Activated CD4-positive, alpha-beta T cell treated with anti-CD3 and anti-CD28 coated beads, Interleukin-2, amount 50 U/mL, for 4 hours (primary cell): ENCODE measurements at regions not wholly inside any gene's neighbourhood (a gene's known extent, or its start where the extent isn't known, plus 50 kb on each side); places are given as distances from the start of the nearest gene placed in this dataset.

Experiments
- DNase-seq, 2 experiments: peaks; one replicate each; pipeline ENCODE4 v3.0.0-alpha.2; 2020

DNA sequence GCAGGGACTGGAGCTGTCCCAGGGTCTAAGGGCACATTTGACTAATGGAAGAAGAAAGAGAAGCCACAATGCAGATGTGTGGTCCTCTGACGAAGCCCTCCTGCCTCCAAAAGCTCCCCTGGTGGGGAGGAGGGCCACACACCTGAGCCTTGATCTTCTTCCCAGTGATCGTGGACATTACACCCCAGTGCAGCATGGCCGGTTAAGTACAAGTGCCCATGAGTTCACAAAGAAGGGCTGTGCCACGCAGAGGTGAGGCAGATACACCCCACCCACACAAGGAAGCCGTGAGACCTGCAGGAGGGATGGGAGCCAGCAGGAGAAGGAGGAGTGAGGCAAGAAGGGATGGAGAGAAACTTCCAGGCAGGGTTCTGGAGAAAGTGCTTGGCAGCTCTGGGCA, 199.0 kb upstream of the MVB12B start:
- DNase-seq, result no peak

GRCh38 chr9:126128494-126129142, 198.0 kb upstream of the MVB12B start:
- no peak for DNase-seq

DNA sequence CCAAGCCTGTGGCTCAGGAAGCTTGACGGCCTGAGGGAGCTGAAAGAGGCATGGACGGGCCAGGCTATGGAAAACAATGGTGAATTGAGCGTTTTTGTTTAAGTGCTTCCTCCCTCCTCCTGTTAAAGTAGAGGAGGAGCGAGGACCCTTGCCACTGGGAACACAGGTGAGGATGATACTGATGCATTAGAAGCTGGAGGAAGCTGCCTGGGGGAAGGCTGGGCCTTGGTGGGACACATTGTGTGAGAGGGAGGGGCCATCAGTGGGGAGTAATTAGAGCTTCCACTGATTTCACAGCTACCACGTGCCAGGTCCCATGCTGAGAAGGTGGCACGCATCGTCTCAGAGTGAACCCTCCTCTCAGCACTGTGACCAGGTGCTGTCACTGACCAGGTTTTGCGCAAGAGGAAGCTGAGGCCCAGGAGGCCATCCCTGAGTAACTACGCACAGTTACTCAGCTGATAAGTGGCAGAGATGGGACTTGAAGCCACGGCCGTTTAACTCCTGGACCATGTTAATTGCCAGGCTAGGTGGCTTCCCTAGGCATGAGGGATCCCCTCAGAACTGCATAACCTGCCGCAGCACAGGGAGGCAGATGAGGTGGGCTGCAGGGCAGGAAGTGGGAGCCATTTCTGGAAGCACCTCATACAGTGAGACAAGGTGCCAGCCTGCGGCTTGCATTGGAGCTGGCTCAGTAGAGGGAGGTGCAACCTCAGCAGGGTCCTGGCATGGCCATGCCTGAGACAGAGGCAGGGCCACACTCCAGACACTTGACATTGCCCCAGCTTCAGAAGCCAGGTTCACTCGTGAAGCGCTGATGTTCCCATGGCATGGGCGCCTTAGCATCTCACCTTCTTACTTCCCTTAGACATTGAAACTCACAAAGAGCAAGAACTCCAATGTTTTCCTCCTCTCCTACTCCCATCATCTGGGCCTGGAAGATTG, 195.3 kb upstream of the MVB12B start:
- DNase-seq, result no peak

GRCh38 chr9:126132746-126133145, 193.9 kb upstream of the MVB12B start:
- DNase-seq, result no peak

- no peak for DNase-seq
Measured at GRCh38 chr9:126144196-126144595, 182.4 kb upstream of the MVB12B start.

- DNase-seq, result no peak
Measured at GRCh38 chr9:126144603-126145456, 181.8 kb upstream of the MVB12B start.

DNA sequence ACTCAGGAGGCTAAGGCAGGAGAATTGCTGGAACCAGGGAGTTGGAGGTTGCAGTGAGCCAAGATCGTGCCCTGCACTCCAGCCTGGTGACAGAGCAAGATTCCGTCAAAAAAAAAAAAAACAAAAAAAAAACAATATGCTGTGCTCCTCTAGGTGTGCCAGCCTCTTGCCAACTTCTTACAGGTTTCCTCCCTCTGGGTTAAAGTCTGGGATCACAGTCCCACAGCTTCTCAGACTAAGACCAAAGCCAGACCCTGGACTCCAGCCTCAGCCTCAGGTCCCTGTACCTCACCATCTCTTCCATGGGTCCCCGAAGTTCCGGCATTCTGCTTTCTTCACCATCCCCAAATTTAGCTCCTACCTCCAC, 180.8 kb upstream of the MVB12B start:
- DNase-seq, result no peak

- no peak for DNase-seq
Measured at GRCh38 chr9:126146254-126147145, 180.1 kb upstream of the MVB12B start.

DNA sequence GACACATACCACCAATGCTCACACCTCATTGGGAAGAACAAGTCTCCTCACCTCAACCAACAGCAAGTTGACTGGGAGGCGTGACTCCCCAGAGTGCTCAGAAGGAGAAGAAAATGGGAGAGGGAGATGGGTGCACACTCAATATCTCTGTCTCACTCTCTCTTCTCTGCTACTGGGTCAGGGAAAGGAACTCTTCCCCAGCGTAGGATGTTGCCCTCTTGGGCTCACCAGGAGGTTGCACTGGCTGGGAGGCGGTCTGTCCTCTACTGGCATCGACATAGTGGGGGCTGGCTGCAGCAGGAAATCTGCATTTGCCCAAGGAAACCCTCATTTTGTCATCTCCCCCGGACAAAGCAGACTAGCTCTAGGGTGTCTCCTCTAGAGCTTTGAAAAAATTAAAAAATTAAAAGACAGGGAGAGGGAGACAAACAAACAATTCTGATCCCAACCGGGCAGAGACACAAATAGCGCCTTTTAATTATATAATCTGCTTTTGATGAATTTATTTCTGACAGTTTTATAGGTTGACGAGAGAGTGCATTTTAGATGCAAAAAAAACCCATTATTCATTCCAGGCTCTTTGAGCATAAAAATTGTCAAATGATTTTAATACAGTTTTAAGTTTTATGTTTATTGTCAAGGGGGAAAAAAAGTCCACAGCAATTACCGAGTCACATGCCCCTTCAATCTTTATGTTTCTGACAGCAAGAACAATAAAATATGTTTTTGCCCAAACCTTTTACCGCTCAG, 179.3 kb upstream of the MVB12B start:
- DNase-seq, result no peak

GRCh38 chr9:126147936-126148870, 178.4 kb upstream of the MVB12B start:
- no peak for DNase-seq

DNA sequence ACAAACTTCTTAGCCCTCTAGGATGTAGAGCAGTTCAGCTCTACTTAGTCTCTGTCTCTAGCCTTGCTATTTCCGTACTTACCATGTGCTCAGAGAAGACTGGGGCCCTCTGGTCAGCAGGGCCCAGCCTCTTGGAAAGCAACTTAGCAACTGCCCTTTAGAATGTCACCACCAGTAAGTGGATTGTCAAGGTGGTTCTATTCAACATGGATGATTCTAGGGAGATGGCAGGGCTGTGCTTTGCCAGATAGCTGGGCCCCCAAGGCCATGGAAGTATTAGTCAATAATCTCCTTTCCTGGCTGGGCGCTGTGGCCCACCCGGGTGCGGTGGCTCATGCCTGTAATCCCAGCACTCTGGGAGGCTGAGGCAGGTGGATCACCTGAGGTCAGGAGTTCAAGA, 177.6 kb upstream of the MVB12B start:
- DNase-seq, result no peak

GRCh38 chr9:126149661-126150060, 177.0 kb upstream of the MVB12B start:
- no peak for DNase-seq

DNA sequence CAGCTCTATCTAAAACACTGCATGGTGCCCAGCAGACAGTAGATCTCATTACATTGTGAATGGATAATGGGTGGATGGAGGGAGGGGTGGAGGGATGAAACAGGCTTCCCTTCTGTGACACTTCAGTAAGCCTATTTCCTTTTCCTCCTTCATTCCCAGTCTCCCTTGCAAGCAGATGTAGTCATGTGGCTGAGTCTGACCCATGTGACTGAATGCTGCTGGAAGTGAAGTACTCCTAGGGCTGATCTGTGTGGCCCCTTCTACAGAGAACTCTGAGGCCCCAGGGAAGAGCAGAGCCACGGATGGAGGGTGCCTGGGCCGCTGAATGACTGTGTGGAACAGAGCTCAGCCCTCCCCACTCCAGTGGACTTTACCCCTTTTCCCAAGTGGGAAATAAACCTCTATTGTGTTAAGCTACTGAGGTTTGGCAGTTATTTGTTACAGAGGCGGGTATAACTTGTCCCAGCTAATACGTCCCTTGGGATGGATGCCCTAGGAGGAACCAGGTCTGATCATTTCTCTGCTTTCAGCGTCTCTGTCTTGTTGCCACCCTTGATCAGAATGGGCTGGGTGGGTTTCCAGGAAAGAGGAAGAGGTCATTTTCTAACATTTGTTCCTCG, 176.1 kb upstream of the MVB12B start:
- no peak for DNase-seq

DNA sequence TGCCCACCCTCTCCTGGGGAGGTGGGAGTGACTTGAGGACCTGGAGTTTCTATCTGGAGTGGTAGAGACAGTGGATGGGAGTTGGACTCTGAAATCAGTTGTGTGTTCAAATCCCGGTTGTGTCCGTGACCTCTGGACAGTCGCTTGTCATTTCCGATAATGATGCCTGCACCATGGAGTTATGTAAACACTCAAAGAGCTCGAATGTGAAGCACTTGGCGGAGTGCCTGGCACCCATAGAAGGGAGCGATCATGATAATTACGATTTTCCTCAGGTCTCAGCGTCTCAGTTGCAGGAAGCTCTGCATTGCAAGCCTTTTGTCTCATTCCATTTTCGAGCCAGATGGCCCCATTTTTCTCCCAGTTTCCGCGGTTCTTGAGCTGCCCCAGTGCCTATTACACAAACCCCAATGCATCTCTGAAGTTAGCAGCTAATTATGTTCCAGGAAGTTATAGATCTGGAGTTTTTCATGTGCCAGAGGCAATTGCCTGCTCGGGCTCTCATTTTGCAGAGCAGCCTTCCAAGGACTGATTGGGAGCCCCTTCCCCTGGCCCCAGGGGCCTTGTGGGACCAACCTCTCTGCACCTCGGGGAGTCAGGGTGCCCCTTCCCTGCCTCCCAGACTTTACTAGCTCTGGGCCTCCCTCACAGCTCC, 175.5 kb upstream of the MVB12B start:
- no peak for DNase-seq

- DNase-seq, result no peak
Measured at GRCh38 chr9:126151686-126152134, 174.9 kb upstream of the MVB12B start.

DNA sequence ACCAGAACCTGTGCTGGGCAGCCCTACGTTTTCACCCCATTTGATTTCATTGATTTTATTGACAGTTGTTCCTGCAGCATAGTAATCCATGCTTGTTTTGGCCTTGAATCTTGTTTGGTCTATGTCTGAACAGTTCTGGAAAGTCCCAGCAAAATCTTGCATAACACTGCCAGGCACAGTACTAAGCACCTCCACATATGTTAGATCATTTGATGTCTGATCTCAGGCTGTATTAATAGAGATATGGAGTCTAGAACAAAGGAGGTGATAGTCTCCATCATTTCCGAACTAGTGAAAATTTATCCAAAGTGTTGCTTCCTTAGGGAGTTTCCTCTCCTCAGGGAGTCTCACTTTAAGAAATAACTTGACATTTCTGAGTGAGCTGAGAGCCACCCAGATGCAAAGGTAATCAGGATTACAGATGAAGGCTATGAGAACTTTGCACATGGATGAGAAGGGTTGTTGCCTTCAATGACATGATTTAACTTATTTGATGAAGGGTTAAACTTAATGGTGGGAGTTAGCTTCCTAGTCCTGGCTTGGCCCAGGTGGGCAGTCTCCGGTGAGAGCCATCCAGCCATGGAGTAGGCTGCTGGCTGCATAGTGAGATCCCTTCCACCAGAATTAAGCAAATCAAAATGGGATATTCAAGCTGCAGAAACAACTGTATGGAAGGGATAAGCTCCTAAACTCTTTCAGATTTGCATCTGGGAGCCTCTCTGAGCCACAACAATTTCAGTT, 173.8 kb upstream of the MVB12B start:
- no peak for DNase-seq

DNA sequence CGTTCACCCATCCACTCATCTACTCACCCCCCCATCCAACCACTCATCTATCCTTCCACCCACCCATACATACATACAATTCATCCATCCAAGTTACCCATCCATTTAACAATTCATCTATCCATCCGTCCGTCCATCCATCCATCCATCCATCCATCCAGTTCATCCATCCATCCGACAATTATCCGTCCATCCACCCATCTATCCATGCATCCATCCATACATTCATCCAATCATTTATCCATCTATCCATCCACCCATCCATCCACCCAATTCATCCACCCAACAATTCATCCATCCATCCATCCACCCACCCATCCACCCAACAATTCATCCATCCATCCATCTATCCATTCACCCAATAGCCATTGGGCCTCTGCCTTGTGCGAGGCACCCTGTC, 173.2 kb upstream of the MVB12B start:
- no peak for DNase-seq

DNA sequence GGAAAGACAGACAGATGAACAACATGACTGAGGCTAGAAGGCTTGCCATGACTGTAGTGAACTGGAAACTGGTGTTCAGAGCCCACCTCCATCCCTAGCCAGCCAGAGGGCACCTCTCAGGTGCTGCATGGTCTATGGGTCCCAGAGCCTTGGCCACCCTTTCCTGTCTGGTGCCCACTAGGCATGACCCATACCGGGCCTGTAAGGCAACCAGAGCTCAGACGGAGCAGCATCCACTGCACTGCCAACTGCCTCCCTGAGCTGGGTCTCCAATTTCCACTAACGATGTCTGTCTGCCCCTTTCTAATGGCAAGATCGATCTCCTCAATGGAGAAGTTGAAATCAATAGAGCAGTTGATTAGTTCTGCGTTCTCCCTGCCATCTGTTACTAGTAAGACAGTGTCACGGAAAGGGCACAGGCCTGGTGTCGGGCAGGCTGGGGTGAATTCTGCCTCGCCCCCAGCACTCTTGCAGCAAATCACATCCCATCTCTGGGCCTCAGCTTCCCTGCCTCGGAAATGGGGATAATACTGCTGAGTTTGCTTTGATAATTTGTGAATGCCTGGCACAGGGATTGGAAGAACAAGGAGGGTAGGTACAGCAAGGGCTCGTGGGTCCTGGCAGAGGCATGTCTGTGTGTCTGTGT, 172.3 kb upstream of the MVB12B start:
- no peak for DNase-seq
